ENCODE measurements at regions not wholly inside any gene's neighbourhood (a gene's known extent, or its start where the extent isn't known, plus 50 kb on each side); places are given as distances from the start of the nearest gene placed in this dataset.

- TF ChIP-seq CTCF (IDR thresholded peaks at IDR 0.05; ENCODE audit: insufficient read depth, low read length, poor library complexity, severe bottlenecking) (no peak), EZH2phosphoT487 (conservative IDR thresholded peaks at IDR 0.05; ENCODE audit: low read length) (no peak)
These were observed 371.6 kb upstream of the OBI1 start for GRCh38 chr13:79030513-79030912.
